A549 (cell line): ENCODE measurements at regions not wholly inside any gene's neighbourhood (a gene's known extent, or its start where the extent isn't known, plus 50 kb on each side); places are given as distances from the start of the nearest gene placed in this dataset.

Experiments
- EP300 ChIP-seq, 2 experiments: fragments of >200 bp; sonication (Bioruptor Twin); formaldehyde crosslinking; IDR thresholded peaks; 2 replicates in 1 of 2; 3 replicates in 1 of 2; pipeline ENCODE4 v1.6.1; 2016 to 2017
- HDAC2 ChIP-seq: fragments of 200-600 bp; sonication (generic); IDR thresholded peaks from 2 replicates; pipeline ENCODE4 v1.6.1; 2016
- MAZ ChIP-seq: fragments of 150-350 bp; IDR thresholded peaks from 2 replicates; pipeline ENCODE4 v1.6.1; 2014; ENCODE audit warnings: antibody characterized with exemption, low read depth, low read length, borderline replicate concordance
- NFE2L2 ChIP-seq: fragments of 150-350 bp; conservative IDR thresholded peaks from 2 replicates; pipeline ENCODE4 v1.6.1; 2014; ENCODE audit warnings: low read length
- NR3C1 ChIP-seq: fragments of >200 bp; sonication (Bioruptor Twin); formaldehyde crosslinking; IDR thresholded peaks from 3 replicates; pipeline ENCODE4 v1.6.1; 2017
- RAD21 ChIP-seq, 2 experiments: fragments of >200 bp in 1 of 2; sonication (Bioruptor Twin) in 1 of 2; formaldehyde crosslinking in 1 of 2; IDR thresholded peaks in 1 of 2; conservative IDR thresholded peaks in 1 of 2; 2 replicates in 1 of 2; 3 replicates in 1 of 2; pipeline ENCODE4 v1.6.1; 2012 to 2018; ENCODE audit warnings: inconsistent platforms in 1 of 2
- RCOR1 ChIP-seq: fragments of 150-350 bp; IDR thresholded peaks from 2 replicates; pipeline ENCODE4 v1.6.1; 2014; ENCODE audit warnings: antibody characterized with exemption, low read length, low read depth
- RNF2 ChIP-seq: fragments of 200-600 bp; sonication (generic); IDR thresholded peaks from 2 replicates; pipeline ENCODE4 v1.6.1; 2016; ENCODE audit warnings: low read depth, mild to moderate bottlenecking, antibody characterized with exemption, moderate library complexity, borderline replicate concordance
- ZC3H11A ChIP-seq: fragments of 450-650 bp; IDR thresholded peaks from 2 replicates; pipeline ENCODE4 v1.6.1; 2014; ENCODE audit warnings: antibody characterized with exemption, mild to moderate bottlenecking
- ZFP36 ChIP-seq: fragments of 450-650 bp; IDR thresholded peaks from 2 replicates; pipeline ENCODE4 v1.6.1; 2014; ENCODE audit warnings: borderline replicate concordance; ENCODE audit not compliant: partially characterized antibody
- TF ChIP-seq, protein P1 (sequence below): fragments of >200 bp; sonication (Bioruptor Twin); formaldehyde crosslinking; IDR thresholded peaks from 3 replicates; pipeline ENCODE4 v1.5.1; 2016
- TF ChIP-seq, protein P2 (sequence below): IDR thresholded peaks from 2 replicates; pipeline ENCODE4 v1.6.1; 2012; ENCODE audit warnings: low read depth, borderline replicate concordance

DNA sequence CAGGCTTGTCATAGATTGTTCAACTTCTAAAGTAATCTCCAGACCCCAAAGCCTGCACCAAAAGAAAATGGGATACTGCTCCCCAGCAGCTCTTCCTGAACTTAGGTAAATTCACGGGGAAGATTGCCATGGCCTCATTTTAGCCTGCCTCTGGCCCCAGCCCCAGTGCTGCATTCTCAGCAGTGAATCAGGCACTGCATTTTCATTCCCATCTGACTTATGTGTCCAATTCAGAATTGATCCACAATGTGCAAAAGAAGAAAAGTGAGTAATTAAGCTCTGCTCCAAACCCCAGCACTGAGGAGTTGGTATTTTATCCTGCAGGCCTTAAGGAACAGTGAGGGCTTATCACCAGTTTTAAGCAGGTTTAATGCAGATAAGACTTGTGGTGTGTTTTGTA is 176.4 kb downstream of the KCTD12 start:
- TF ChIP-seq MAZ (no peak), HDAC2 (no peak), RNF2 (no peak), RCOR1 (no peak), NR3C1 (no peak), EP300 (IDR thresholded peaks at IDR 0.05) (no peak), NFE2L2 (no peak), ZFP36 (no peak), ZC3H11A (no peak), RAD21 (conservative IDR thresholded peaks at IDR 0.05 in 1 of 2, IDR thresholded peaks at IDR 0.05 in 1 of 2) (no peak)
- TF ChIP-seq, protein P1, sequence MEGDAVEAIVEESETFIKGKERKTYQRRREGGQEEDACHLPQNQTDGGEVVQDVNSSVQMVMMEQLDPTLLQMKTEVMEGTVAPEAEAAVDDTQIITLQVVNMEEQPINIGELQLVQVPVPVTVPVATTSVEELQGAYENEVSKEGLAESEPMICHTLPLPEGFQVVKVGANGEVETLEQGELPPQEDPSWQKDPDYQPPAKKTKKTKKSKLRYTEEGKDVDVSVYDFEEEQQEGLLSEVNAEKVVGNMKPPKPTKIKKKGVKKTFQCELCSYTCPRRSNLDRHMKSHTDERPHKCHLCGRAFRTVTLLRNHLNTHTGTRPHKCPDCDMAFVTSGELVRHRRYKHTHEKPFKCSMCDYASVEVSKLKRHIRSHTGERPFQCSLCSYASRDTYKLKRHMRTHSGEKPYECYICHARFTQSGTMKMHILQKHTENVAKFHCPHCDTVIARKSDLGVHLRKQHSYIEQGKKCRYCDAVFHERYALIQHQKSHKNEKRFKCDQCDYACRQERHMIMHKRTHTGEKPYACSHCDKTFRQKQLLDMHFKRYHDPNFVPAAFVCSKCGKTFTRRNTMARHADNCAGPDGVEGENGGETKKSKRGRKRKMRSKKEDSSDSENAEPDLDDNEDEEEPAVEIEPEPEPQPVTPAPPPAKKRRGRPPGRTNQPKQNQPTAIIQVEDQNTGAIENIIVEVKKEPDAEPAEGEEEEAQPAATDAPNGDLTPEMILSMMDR = no peak
- TF ChIP-seq, protein P2, sequence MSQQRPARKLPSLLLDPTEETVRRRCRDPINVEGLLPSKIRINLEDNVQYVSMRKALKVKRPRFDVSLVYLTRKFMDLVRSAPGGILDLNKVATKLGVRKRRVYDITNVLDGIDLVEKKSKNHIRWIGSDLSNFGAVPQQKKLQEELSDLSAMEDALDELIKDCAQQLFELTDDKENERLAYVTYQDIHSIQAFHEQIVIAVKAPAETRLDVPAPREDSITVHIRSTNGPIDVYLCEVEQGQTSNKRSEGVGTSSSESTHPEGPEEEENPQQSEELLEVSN = no peak
